HEK293T (cell line): ENCODE measurements at regions not wholly inside any gene's neighbourhood (a gene's known extent, or its start where the extent isn't known, plus 50 kb on each side); places are given as distances from the start of the nearest gene placed in this dataset.

Experiments
- CTCF ChIA-PET: fragments of 350-600 bp; formaldehyde crosslinking; extraction: SDS; loops from one replicate; lab custom pipeline; 2021; ENCODE audit warnings: antibody characterized with exemption, inconsistent platforms; lab: Yijun Ruan, JAX
- POLR2A ChIA-PET: fragments of 350-600 bp; formaldehyde crosslinking; extraction: SDS; loops from one replicate; lab custom pipeline; 2020; ENCODE audit warnings: antibody characterized with exemption, inconsistent platforms; lab: Yijun Ruan, JAX
- DNase-seq: peaks from one replicate; pipeline ENCODE4 v3.0.0; 2012; ENCODE audit warnings: mixed read lengths; ENCODE audit errors: extremely low spot score
- ARNT ChIP-seq: fragments of 450-650 bp; IDR thresholded peaks from 2 replicates; pipeline ENCODE4 v1.6.1; 2017; ENCODE audit warnings: mild to moderate bottlenecking
- BHLHE40 ChIP-seq: fragments of 450-650 bp; IDR thresholded peaks from 2 replicates; pipeline ENCODE4 v1.6.1; 2016; ENCODE audit warnings: mild to moderate bottlenecking, moderate library complexity, borderline replicate concordance
- CTBP1 ChIP-seq: fragments of 450-650 bp; IDR thresholded peaks from 2 replicates; pipeline ENCODE4 v1.6.1; 2016; ENCODE audit warnings: borderline replicate concordance
- ELF4 ChIP-seq: fragments of 450-650 bp; IDR thresholded peaks from 2 replicates; pipeline ENCODE4 v1.6.1; 2017; ENCODE audit warnings: antibody characterized with exemption
- FOXA1 ChIP-seq: fragments of 450-650 bp; IDR thresholded peaks from 2 replicates; pipeline ENCODE4 v1.6.1; 2016; ENCODE audit warnings: mild to moderate bottlenecking
- FOXK2 ChIP-seq: fragments of 450-650 bp; IDR thresholded peaks from 2 replicates; pipeline ENCODE4 v1.6.1; 2016; ENCODE audit warnings: mild to moderate bottlenecking
- FOXM1 ChIP-seq: fragments of 450-650 bp; IDR thresholded peaks from 2 replicates; pipeline ENCODE4 v1.6.1; 2017; ENCODE audit warnings: mild to moderate bottlenecking, borderline replicate concordance
- HDGF ChIP-seq: fragments of 450-650 bp; IDR thresholded peaks from 2 replicates; pipeline ENCODE4 v1.6.1; 2017; ENCODE audit warnings: antibody characterized with exemption, borderline replicate concordance
- L3MBTL2 ChIP-seq: fragments of 450-650 bp; conservative IDR thresholded peaks from 2 replicates; pipeline ENCODE4 v1.6.1; 2016; ENCODE audit warnings: mild to moderate bottlenecking
- LEF1 ChIP-seq: fragments of 450-650 bp; IDR thresholded peaks from 2 replicates; pipeline ENCODE4 v1.6.1; 2017; ENCODE audit warnings: mild to moderate bottlenecking, borderline replicate concordance
- NFRKB ChIP-seq: fragments of 450-650 bp; IDR thresholded peaks from 2 replicates; pipeline ENCODE4 v1.6.1; 2016; ENCODE audit warnings: mild to moderate bottlenecking, moderate library complexity
- SP1 ChIP-seq: fragments of 450-650 bp; IDR thresholded peaks from 2 replicates; pipeline ENCODE4 v1.6.1; 2017
- SUZ12 ChIP-seq: fragments of 450-650 bp; IDR thresholded peaks from 2 replicates; pipeline ENCODE4 v1.6.1; 2016; ENCODE audit warnings: mild to moderate bottlenecking
- TARDBP ChIP-seq: fragments of 450-650 bp; IDR thresholded peaks from 2 replicates; pipeline ENCODE4 v1.6.1; 2016
- ZNF384 ChIP-seq: fragments of 450-650 bp; IDR thresholded peaks from 2 replicates; pipeline ENCODE4 v1.6.1; 2016
- TF ChIP-seq, protein P1 (sequence below): fragments of 450-650 bp; IDR thresholded peaks from 2 replicates; pipeline ENCODE4 v1.6.1; 2016

DNA sequence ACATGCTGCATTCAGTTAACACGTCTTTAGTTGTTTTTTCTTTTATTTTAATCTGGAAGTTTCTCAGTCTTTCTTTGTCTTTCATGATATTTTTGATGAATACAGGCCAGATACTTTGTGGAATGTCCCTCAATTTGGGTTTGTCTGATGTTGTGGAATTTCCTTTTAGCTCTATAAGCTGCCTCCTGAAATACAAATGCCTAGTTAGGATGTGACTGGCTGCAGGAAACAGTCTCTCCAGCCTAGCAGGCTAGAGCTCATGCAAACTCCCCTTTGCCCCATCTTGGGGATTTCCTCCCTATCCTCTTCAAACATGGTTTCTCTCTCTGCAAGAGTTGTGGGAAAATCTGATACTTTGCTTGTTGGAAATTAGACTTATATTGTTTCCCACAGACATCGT lies 89.3 kb upstream of the JAG1 start:
- no peak for TF ChIP-seq TARDBP
- no peak for TF ChIP-seq SUZ12
- no peak for TF ChIP-seq ELF4
- TF ChIP-seq HDGF = no peak
- no peak for TF ChIP-seq BHLHE40
- no peak for TF ChIP-seq L3MBTL2
- no peak for TF ChIP-seq FOXK2
- TF ChIP-seq ARNT = no peak
- no peak for TF ChIP-seq NFRKB
- no peak for TF ChIP-seq ZNF384
- no peak for TF ChIP-seq FOXA1
- TF ChIP-seq, protein P1, sequence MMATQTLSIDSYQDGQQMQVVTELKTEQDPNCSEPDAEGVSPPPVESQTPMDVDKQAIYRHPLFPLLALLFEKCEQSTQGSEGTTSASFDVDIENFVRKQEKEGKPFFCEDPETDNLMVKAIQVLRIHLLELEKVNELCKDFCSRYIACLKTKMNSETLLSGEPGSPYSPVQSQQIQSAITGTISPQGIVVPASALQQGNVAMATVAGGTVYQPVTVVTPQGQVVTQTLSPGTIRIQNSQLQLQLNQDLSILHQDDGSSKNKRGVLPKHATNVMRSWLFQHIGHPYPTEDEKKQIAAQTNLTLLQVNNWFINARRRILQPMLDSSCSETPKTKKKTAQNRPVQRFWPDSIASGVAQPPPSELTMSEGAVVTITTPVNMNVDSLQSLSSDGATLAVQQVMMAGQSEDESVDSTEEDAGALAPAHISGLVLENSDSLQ = no peak
- TF ChIP-seq CTBP1 = no peak
- no peak for TF ChIP-seq FOXM1
- no peak for TF ChIP-seq SP1
- TF ChIP-seq LEF1 = no peak
- ChIA-PET POLR2A (no interaction called here), CTCF (no interaction called here)
- DNase-seq = no peak

DNA sequence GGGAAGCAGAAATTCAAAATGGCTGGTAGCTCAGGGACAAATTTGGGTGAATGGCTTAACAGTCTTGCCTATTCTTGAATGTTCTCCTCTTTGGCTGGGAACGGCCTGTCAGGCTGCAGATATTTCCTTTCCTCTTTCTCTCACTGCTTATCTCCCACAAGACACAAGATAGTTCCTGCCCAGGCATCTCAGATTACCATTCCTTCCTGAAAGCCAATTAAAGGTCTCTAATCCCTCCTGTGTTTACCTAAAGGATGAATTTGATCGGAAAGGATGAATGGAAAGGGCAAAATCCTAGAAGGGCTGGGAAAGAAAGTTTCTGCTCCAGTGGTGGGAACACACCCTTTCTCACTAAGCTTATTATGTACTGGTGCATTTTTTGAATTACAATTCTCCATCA lies 95.9 kb upstream of the JAG1 start:
- ChIA-PET POLR2A (no interaction called here), CTCF (no interaction called here)
- DNase-seq = no peak
- TF ChIP-seq HDGF = no peak
- TF ChIP-seq FOXA1 = no peak
- TF ChIP-seq ZNF384 = no peak
- TF ChIP-seq LEF1 = no peak
- TF ChIP-seq SP1 = no peak
- no peak for TF ChIP-seq FOXK2

DNA sequence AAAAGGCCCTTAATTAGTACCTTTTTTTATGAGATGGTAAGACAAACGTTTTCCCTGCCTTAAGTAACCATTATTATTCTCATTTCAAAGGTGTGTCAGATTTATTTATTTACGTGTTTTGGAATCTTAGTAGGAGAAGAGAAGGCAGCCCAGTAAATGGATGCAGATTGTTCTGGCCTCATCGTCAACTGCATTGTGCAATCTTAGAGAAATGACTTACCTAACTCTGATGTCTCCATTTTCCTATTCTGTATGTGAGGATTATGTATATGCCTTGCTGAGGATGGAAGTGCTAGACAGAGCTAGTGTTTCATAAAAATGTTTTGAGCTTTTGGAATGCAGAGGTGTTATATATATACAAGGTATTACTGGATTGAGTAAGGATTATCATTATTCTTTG lies 97.0 kb upstream of the JAG1 start:
- CTCF ChIA-PET = no interaction called here
- DNase-seq = no peak
- TF ChIP-seq ELF4 = no peak
- TF ChIP-seq FOXA1 = no peak
- no peak for TF ChIP-seq HDGF
- no peak for TF ChIP-seq L3MBTL2
- POLR2A ChIA-PET = no interaction called here

DNA sequence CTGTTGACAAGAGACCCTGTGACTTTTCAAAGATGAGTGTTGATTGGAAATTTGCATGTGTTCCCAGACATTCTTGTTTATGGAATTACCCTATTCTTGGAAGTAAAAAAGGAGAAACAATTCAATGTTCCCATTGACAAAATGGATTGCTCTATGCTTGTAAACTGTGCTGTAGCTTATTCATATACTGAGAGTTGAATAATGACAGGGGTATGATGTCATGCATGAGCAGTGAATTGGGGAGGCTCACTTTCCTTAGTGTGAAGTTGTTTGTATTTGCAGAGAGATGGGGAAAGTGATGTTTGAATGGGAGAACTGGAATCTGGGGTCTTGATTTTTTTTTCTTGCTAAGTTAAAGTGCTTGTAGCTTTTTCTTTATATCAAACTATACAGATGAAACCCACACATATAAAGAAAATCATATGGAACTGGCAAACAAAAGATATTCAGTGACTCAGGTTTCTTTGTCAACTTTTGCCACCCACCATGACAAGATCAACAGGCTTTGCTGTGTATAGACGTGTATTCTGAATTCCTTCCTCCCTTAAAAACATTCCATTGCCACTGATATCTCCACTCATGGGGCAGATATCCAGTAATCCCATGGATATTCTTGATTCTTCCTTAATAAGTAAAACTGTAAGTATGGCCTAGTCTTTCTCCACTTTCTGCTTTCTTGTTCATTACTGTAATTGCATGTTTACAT lies 97.8 kb upstream of the JAG1 start:
- POLR2A ChIA-PET = no interaction called here
- DNase-seq = no peak
- no peak for TF ChIP-seq BHLHE40
- TF ChIP-seq L3MBTL2 = no peak
- TF ChIP-seq NFRKB = no peak
- no peak for TF ChIP-seq ZNF384
- TF ChIP-seq, protein P1 = no peak
- no peak for TF ChIP-seq CTBP1
- TF ChIP-seq FOXA1 = no peak
- TF ChIP-seq FOXM1 = no peak
- no peak for TF ChIP-seq SUZ12
- no peak for TF ChIP-seq TARDBP
- TF ChIP-seq LEF1 = no peak
- TF ChIP-seq ELF4 = no peak
- TF ChIP-seq ARNT = no peak
- TF ChIP-seq FOXK2 = no peak
- TF ChIP-seq HDGF = no peak
- no peak for TF ChIP-seq SP1
- CTCF ChIA-PET = no interaction called here

DNA sequence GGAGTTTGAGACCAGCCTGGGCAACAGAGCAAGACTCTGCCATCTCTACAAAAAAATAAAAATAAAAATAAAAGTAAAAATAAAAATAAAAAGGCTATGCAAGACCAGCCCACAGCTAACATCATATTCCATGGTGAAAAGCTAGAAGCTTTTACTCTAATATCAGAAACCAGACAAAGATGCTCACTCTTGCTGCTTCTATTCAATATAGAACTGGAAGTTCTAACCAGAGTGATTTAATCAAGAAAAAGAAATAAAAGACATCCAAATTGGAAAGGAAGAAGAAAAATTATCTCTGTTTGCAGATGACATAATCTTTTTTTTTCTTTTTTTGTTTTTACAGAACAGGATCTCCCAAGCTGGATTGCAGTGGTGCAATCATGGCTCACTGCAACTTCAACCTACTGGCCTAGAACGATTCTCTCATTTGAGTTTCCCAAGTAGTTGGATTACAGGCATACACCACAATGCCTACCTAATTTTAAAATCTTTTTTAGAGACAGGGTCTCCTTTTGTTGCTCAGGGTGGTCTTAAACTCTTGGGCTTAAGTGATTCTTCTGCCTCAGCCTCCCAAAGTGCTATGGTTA lies 100.7 kb upstream of the JAG1 start:
- ChIA-PET CTCF (no interaction called here), POLR2A (no interaction called here)
- TF ChIP-seq TARDBP (no peak), LEF1 (no peak)
- no peak for DNase-seq

DNA sequence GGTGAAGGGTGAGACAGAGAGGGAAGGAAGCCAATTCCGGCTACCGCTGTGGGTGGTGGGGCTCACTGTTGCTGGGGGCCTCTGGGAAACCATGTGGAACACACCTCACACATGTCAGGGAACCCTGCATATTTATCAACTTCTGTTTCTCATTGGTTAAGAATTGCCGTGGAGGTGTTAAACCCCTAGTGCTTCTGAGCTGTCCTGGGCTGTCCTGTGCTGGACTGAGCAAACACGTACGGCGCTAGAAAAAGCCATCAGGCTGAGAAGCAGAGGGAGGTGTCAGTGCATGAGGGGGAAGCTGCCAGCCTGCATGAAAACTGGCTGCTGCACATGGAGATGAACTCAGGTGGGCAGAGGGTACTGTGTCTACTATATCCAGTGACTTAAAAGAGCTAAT lies 103.9 kb upstream of the JAG1 start:
- TF ChIP-seq FOXA1 = no peak
- no peak for TF ChIP-seq ELF4
- no peak for TF ChIP-seq L3MBTL2
- TF ChIP-seq ARNT = no peak
- TF ChIP-seq LEF1 = no peak
- no peak for TF ChIP-seq SP1
- TF ChIP-seq NFRKB = no peak
- no peak for TF ChIP-seq TARDBP
- no peak for TF ChIP-seq CTBP1
- no peak for TF ChIP-seq ZNF384
- TF ChIP-seq, protein P1 = no peak
- TF ChIP-seq HDGF = no peak
- no peak for TF ChIP-seq SUZ12
- no peak for TF ChIP-seq FOXK2
- ChIA-PET CTCF (no interaction called here), POLR2A (no interaction called here)
- DNase-seq = no peak
